Activated naive CD4-positive, alpha-beta T cell treated with anti-CD3 and anti-CD28 coated beads, Interleukin-2, amount 50 U/mL, for 24 hours (primary cell): ENCODE measurements at regions not wholly inside any gene's neighbourhood (a gene's known extent, or its start where the extent isn't known, plus 50 kb on each side); places are given as distances from the start of the nearest gene placed in this dataset.

Source experiments
- H3K27ac Mint-ChIP-seq: one replicate; pipeline ENCODE4 v1.8.0; 2021; ENCODE audit warnings: mild to moderate bottlenecking, mixed read lengths
- H3K27me3 Mint-ChIP-seq: one replicate; pipeline ENCODE4 v1.8.0; 2021; ENCODE audit warnings: mixed read lengths
- H3K36me3 Mint-ChIP-seq: one replicate; pipeline ENCODE4 v1.8.0; 2021; ENCODE audit warnings: mixed read lengths
- H3K4me1 Mint-ChIP-seq: one replicate; pipeline ENCODE4 v1.8.0; 2021; ENCODE audit warnings: mixed read lengths
- H3K4me3 Mint-ChIP-seq: one replicate; pipeline ENCODE4 v1.8.0; 2021; ENCODE audit warnings: mild to moderate bottlenecking, mixed read lengths
- H3K9me3 Mint-ChIP-seq: one replicate; pipeline ENCODE4 v1.8.0; 2021; ENCODE audit warnings: mixed read lengths

DNA sequence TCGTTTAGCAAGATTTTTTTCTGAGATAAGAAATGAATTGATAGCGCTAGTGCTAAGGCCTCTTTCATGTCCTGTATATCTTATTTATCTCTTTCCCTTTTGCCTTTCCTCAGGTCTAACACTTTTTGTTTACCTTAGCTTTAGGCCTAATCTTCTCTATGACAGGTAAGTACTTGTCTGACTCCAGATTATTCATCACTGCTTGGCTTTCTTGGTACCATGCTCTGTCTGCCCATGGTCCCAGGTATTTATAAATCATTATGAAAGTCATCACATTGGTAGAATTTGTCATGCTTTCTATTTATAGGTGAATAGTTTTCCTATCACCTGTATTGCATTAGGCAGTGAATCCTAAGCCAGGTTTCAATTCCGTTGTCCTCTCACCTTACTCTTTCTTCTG is 99.5 kb upstream of the CTSO start:
- Mint-ChIP-seq H3K9me3 (no peaks in the 10 kb centered on the region), H3K27ac (no peak overlapping the region), H3K27me3 (no peaks in the 10 kb centered on the region), H3K4me3 (no peak overlapping the region), H3K4me1 (no peaks in the 10 kb centered on the region), H3K36me3 (no peaks in the 10 kb centered on the region)

DNA sequence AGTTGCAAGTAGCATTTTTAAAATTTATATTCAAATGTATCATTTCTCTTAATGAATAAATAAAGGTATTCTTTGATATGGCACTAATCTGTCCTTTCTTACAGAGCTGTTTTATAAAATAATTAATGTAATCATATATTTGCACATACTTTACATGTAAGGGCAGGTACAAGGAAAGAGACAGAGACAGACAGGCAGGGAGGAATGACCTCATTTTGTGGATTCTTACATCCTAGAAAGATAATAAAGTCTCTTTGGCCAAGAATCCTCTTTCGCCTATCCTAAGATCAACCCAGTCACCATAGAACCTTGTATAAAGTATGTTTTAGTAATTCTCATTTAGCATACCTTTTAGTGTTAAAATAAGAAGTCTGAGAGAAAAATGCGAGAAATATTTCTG is 98.5 kb upstream of the CTSO start:
- H3K27ac Mint-ChIP-seq: no peak overlapping the region
- H3K4me3 Mint-ChIP-seq: no peak overlapping the region
- H3K36me3 Mint-ChIP-seq: no peaks in the 10 kb centered on the region
- H3K4me1 Mint-ChIP-seq: no peaks in the 10 kb centered on the region
- no peaks in the 10 kb centered on the region for H3K9me3 Mint-ChIP-seq
- no peaks in the 10 kb centered on the region for H3K27me3 Mint-ChIP-seq

DNA sequence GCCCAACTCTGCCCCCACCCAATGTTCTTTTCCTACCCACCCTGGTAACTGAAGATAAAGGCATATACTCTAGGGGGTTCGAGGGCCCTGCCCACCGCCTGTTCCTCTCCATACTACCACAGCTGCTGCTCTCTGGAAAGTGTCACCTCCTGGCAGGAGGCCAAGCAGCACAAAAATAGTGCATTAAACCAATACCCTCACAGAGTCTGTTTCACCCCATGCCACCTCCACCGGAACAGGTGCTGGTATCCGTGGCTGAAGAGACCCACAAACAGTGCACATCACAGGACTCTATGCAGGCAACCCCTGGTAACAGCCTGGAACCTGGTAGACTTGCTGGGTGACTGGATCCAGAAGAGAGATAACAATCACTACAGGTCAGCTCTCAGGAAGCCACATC is 85.1 kb upstream of the CTSO start:
- no peak overlapping the region for H3K4me3 Mint-ChIP-seq
- no peak overlapping the region for H3K27ac Mint-ChIP-seq
- peaks cover 4% of the 10 kb centered on the region for H3K9me3 Mint-ChIP-seq
- no peaks in the 10 kb centered on the region for H3K36me3 Mint-ChIP-seq
- H3K27me3 Mint-ChIP-seq: no peaks in the 10 kb centered on the region
- H3K4me1 Mint-ChIP-seq: no peaks in the 10 kb centered on the region

DNA sequence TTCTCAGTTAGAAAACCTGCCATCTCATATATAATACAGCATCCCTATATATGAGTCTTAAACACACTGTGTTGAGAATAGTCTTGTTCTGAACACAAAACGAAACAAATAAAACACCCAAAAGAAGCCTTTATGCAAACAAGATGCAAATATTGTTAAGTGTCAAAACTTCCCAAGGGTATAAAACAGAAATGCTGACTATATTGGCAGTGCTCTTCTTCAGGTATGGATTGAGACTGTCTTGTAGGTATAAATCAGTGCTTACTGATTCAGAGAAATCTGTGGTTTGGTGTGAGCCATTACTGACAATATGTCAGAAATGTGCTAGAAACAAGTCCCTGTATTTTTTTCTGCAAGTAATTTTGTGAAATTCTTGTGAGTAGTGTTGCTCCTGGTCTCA is 82.8 kb upstream of the CTSO start:
- H3K4me3 Mint-ChIP-seq: no peak overlapping the region
- no peak overlapping the region for H3K27ac Mint-ChIP-seq
- no peaks in the 10 kb centered on the region for H3K27me3 Mint-ChIP-seq
- H3K9me3 Mint-ChIP-seq: no peaks in the 10 kb centered on the region
- no peaks in the 10 kb centered on the region for H3K36me3 Mint-ChIP-seq
- no peaks in the 10 kb centered on the region for H3K4me1 Mint-ChIP-seq

DNA sequence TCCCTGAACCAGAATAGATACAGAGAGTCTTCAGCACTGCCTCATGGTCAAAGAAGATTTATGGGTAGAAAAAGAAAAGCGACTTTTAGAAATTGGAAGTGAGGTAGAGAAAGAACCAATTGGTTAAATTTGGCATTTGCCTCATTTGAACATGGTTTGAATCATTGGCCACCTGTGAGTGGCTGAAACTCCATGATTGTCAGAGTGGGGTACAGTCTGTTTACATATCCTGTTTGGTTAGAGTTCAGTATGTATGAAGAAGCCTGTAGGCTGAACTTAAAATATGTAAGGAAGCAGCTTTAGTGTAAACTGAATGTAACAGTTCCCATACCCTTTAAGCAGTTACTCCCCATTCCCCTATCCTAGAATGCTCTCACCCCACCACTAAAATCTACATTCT is 76.0 kb upstream of the CTSO start:
- H3K4me1 Mint-ChIP-seq: no peaks in the 10 kb centered on the region
- H3K36me3 Mint-ChIP-seq: no peaks in the 10 kb centered on the region
- no peak overlapping the region for H3K4me3 Mint-ChIP-seq
- H3K27ac Mint-ChIP-seq: no peak overlapping the region
- H3K9me3 Mint-ChIP-seq: no peaks in the 10 kb centered on the region
- H3K27me3 Mint-ChIP-seq: no peaks in the 10 kb centered on the region

DNA sequence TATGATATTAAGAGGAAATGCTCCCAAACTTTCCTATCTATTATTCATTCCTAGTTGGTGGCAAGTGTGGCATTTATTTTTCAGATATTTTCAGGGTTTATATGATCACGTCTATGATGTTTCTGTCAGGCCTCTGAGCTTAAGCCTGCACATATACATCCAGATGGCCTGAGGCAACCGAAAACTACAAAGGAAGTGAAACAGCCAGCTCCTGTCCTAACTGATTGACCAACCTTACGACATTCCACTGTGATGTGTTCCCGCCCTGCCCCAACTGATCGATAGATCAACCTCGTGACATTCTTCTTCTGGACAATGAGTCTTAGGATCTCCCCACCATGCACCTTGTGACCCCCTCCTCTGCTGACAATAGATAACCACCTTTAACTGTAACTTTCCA is 67.6 kb upstream of the CTSO start:
- H3K4me3 Mint-ChIP-seq: no peak overlapping the region
- H3K4me1 Mint-ChIP-seq: no peaks in the 10 kb centered on the region

DNA sequence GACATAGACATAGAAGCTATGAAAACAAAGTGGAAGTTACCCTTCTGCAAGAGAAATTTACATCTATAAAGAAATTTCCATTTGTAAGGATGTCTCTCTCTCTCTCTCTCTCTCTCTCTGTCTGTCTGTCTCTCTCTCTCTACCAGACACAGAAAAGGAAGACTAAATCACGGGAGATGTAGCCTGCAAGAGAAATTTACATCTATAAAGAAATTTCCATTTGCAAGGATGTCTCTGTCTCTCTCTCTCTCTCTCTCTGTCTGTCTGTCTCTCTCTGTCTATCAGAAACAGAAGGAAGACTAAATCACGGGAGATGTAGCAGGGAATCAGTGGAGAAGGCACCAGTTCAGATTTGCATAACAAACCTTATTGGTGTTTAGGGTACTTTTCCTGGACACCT is 65.6 kb upstream of the CTSO start:
- H3K27me3 Mint-ChIP-seq: no peaks in the 10 kb centered on the region
- no peaks in the 10 kb centered on the region for H3K4me1 Mint-ChIP-seq
- H3K36me3 Mint-ChIP-seq: no peaks in the 10 kb centered on the region
- no peak overlapping the region for H3K4me3 Mint-ChIP-seq
- H3K9me3 Mint-ChIP-seq: no peaks in the 10 kb centered on the region
- H3K27ac Mint-ChIP-seq: no peak overlapping the region

More for the DNA sequence above, 67.6 kb upstream of the CTSO start:
- H3K36me3 Mint-ChIP-seq: no peaks in the 10 kb centered on the region
- H3K27me3 Mint-ChIP-seq: no peaks in the 10 kb centered on the region
- no peak overlapping the region for H3K27ac Mint-ChIP-seq
- no peaks in the 10 kb centered on the region for H3K9me3 Mint-ChIP-seq

DNA sequence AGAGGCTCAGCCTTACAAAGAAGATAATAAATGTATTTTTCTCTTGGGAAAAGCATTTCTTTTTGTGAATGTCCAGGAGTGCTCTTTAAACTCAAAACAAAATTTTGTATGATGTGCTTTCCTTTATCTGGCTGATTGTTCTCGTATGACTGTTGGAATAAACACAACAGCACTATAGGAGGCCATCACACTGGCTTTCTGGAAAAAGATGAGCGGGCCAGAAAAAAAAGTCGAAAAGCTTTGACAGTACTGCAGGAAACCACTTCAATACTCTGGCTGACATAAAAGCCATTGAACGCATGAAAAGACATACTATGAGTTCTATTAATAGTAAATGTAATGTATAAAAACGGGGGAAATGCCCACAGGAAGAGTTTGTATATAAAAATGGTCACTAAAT is 64.7 kb upstream of the CTSO start:
- no peaks in the 10 kb centered on the region for H3K36me3 Mint-ChIP-seq
- no peak overlapping the region for H3K4me3 Mint-ChIP-seq
- no peaks in the 10 kb centered on the region for H3K4me1 Mint-ChIP-seq
- H3K9me3 Mint-ChIP-seq: peaks cover 1% of the 10 kb centered on the region
- no peak overlapping the region for H3K27ac Mint-ChIP-seq
- no peaks in the 10 kb centered on the region for H3K27me3 Mint-ChIP-seq

DNA sequence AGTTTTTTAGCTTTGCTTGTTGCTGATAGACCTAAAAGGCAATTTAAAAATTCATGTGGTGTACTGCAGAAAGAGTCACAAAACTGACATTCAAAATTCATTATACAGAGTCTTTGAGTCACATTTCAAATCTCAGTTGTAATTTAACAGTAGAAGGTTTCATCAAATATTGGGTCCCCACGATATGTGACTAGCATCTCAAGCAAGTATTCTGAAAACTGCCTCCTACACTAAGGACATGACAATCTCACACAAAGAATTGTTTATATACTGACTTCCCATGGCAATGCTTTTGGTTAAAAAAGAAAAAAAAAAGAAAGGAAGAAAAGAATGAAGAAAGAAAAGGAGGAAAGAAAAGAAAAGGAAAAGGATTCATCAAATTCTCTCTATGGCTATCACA is 62.1 kb upstream of the CTSO start:
- peaks cover 1% of the 10 kb centered on the region for H3K27me3 Mint-ChIP-seq
- H3K4me1 Mint-ChIP-seq: no peaks in the 10 kb centered on the region
- H3K9me3 Mint-ChIP-seq: peaks cover 5% of the 10 kb centered on the region
- H3K27ac Mint-ChIP-seq: no peak overlapping the region
- H3K36me3 Mint-ChIP-seq: no peaks in the 10 kb centered on the region
- H3K4me3 Mint-ChIP-seq: no peak overlapping the region

DNA sequence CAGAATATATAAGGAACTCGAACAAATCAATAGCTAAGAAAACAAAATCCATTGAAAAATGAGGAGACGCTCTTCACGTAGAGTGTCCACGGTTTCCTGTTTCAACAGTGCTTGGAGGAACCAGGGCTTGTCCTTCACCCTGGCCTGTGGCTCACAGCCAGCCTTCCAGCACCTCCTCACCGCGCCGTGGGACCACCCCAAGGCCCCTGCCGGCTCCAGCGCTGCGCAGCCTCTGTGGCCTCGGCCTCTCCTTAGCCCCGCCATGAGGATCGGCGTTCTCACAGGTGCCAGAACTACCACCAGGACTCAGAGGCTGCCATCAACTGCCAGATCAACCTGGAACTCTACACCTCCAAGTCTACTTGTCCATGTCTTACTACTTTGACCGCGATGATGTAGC is 52.5 kb upstream of the CTSO start:
- Mint-ChIP-seq H3K9me3 (peaks cover 3% of the 10 kb centered on the region), H3K27me3 (peaks cover 6% of the 10 kb centered on the region), H3K4me3 (no peak overlapping the region), H3K4me1 (no peaks in the 10 kb centered on the region), H3K27ac (no peak overlapping the region), H3K36me3 (no peaks in the 10 kb centered on the region)
